IMR-90 (cell line): ENCODE measurements at regions not wholly inside any gene's neighbourhood (a gene's known extent, or its start where the extent isn't known, plus 50 kb on each side); places are given as distances from the start of the nearest gene placed in this dataset.

ENCODE experiments used
- ATAC-seq: fragments of 200-7000 bp; cut with Tn5 transposase; 2 replicates; pipeline ENCODE4 v1.9.1; 2020; ENCODE audit warnings: low read depth, mild to moderate bottlenecking, moderate library complexity
- BruUV-seq: library from RNA; stranded (reverse); fragments of 400-500 nt; replicated peaks from 2 replicates; lab custom pipeline; 2021; lab: Mats Ljungman, UMichigan
- CTCF ChIA-PET: fragments of 300-600 bp; formaldehyde crosslinking; extraction: SDS; loops from one replicate; lab custom pipeline; 2021; ENCODE audit warnings: antibody characterized with exemption; lab: Yijun Ruan, JAX
- POLR2A ChIA-PET: fragments of 300-600 bp; sonication (Branson Sonifier 250); formaldehyde crosslinking; loops from one replicate; lab custom pipeline; 2022; ENCODE audit warnings: antibody characterized with exemption; ENCODE audit not compliant: unreplicated experiment; lab: Charles Lee
- DNase-seq: peaks from one replicate; pipeline ENCODE4 v3.0.0; 2013
- H2AFZ ChIP-seq: replicated peaks from 2 replicates; pipeline ENCODE3; 2013; ENCODE audit warnings: low read length, mild to moderate bottlenecking; ENCODE audit not compliant: poor library complexity
- H2AK5ac ChIP-seq: 2 replicates; pipeline ENCODE4 v1.6.1; 2013; ENCODE audit warnings: low read depth, low read length, inconsistent platforms
- H2AK9ac ChIP-seq: replicated peaks from 2 replicates; pipeline ENCODE3; 2013; ENCODE audit warnings: mild to moderate bottlenecking, low read depth, low read length, moderate library complexity; ENCODE audit not compliant: poor library complexity
- H2BK120ac ChIP-seq: 2 replicates; pipeline ENCODE4 v1.6.1; 2013; ENCODE audit warnings: low read depth, low read length, inconsistent platforms
- H2BK15ac ChIP-seq: 3 replicates; pipeline ENCODE4 v1.6.1; 2013; ENCODE audit warnings: low read depth, low read length, inconsistent platforms
- H2BK20ac ChIP-seq: 2 replicates; pipeline ENCODE4 v1.6.1; 2013; ENCODE audit warnings: low read depth, mild to moderate bottlenecking, inconsistent platforms, low read length, moderate library complexity
- H2BK5ac ChIP-seq: 2 replicates; pipeline ENCODE4 v1.6.1; 2013; ENCODE audit warnings: mild to moderate bottlenecking, low read depth, low read length, inconsistent platforms; ENCODE audit not compliant: poor library complexity, severe bottlenecking
- H3K14ac ChIP-seq: replicated peaks from 2 replicates; pipeline ENCODE4 v1.6.1; 2013; ENCODE audit warnings: low read depth, low read length, inconsistent platforms
- H3K18ac ChIP-seq: 2 replicates; pipeline ENCODE4 v1.6.1; 2013; ENCODE audit warnings: low read depth, low read length, control low read depth
- H3K23ac ChIP-seq: 2 replicates; pipeline ENCODE4 v1.6.1; 2013; ENCODE audit warnings: low read depth, low read length, inconsistent platforms
- H3K27ac ChIP-seq: 2 replicates; pipeline ENCODE4 v1.5.1; 2013; ENCODE audit warnings: mild to moderate bottlenecking, control low read depth, low read length; ENCODE audit not compliant: insufficient read depth
- H3K27me3 ChIP-seq: 2 replicates; pipeline ENCODE4 v1.6.1; 2013; ENCODE audit warnings: low read length; ENCODE audit not compliant: control insufficient read depth, insufficient read depth
- H3K36me3 ChIP-seq: 2 replicates; pipeline ENCODE4 v1.6.1; 2013; ENCODE audit warnings: low read length, mixed read lengths; ENCODE audit not compliant: control insufficient read depth, insufficient read depth
- H3K4ac ChIP-seq: 2 replicates; pipeline ENCODE4 v1.6.1; 2013; ENCODE audit warnings: low read depth, low read length, inconsistent platforms
- H3K4me1 ChIP-seq: 2 replicates; pipeline ENCODE4 v1.6.1; 2013; ENCODE audit warnings: low read length, mixed read lengths; ENCODE audit not compliant: control insufficient read depth, insufficient read depth
- H3K4me2 ChIP-seq: 2 replicates; pipeline ENCODE4 v1.6.1; 2013; ENCODE audit warnings: low read depth, mild to moderate bottlenecking, control low read depth, low read length, moderate library complexity
- H3K4me3 ChIP-seq: 2 replicates; pipeline ENCODE4 v1.5.1; 2013; ENCODE audit warnings: low read depth, mild to moderate bottlenecking, control low read depth, low read length, moderate library complexity; ENCODE audit not compliant: insufficient read depth
- H3K56ac ChIP-seq: 2 replicates; pipeline ENCODE4 v1.6.1; 2013; ENCODE audit warnings: low read length, inconsistent platforms; ENCODE audit not compliant: insufficient read depth; ENCODE audit errors: extremely low read depth
- H3K79me1 ChIP-seq, 2 experiments: 2 replicates each; pipeline ENCODE4 v1.6.1; 2013; ENCODE audit warnings: low read length in 2 of 2, inconsistent platforms in 1 of 2, low read depth in 1 of 2
- H3K9ac ChIP-seq: 2 replicates; pipeline ENCODE4 v1.6.1; 2013; ENCODE audit warnings: low read depth, low read length, control low read depth
- H3K9me1 ChIP-seq: 2 replicates; pipeline ENCODE4 v1.6.1; 2013; ENCODE audit warnings: low read length, inconsistent platforms; ENCODE audit not compliant: insufficient read depth
- H3K9me3 ChIP-seq: 2 replicates; pipeline ENCODE4 v1.6.1; 2013; ENCODE audit warnings: low read length; ENCODE audit not compliant: control insufficient read depth, insufficient read depth
- H4K20me1 ChIP-seq: 2 replicates; pipeline ENCODE4 v1.6.1; 2013; ENCODE audit warnings: low read length, inconsistent platforms; ENCODE audit not compliant: insufficient read depth
- H4K5ac ChIP-seq: 2 replicates; pipeline ENCODE4 v1.6.1; 2013; ENCODE audit warnings: mild to moderate bottlenecking, low read depth, low read length, control low read depth
- H4K8ac ChIP-seq, 2 experiments: 2 replicates each; pipeline ENCODE4 v1.6.1; 2013; ENCODE audit warnings: low read depth in 2 of 2, low read length in 2 of 2, control low read depth in 1 of 2, inconsistent platforms in 1 of 2
- H4K91ac ChIP-seq: 2 replicates; pipeline ENCODE4 v1.6.1; 2013; ENCODE audit warnings: low read depth, low read length, inconsistent platforms; ENCODE audit not compliant: insufficient read depth
- BHLHE40 ChIP-seq: fragments of 150-350 bp; IDR thresholded peaks from 2 replicates; pipeline ENCODE4 v1.6.1; 2016; ENCODE audit warnings: mild to moderate bottlenecking, low read depth, low read length
- CEBPB ChIP-seq: IDR thresholded peaks from 2 replicates; pipeline ENCODE4 v1.6.1; 2012; ENCODE audit warnings: low read depth, low read length, improper control_type of control experiment
- CTCF ChIP-seq: conservative IDR thresholded peaks from 2 replicates; pipeline ENCODE4 v1.5.1; 2012; ENCODE audit warnings: mild to moderate bottlenecking, low read depth, low read length, improper control_type of control experiment
- FOS ChIP-seq: fragments of 150-350 bp; IDR thresholded peaks from 2 replicates; pipeline ENCODE4 v1.6.1; 2016; ENCODE audit warnings: low read depth, low read length
- MAZ ChIP-seq: IDR thresholded peaks from 2 replicates; pipeline ENCODE4 v1.6.1; 2012; ENCODE audit warnings: low read depth, mild to moderate bottlenecking, low read length, improper control_type of control experiment, moderate library complexity, borderline replicate concordance
- MXI1 ChIP-seq: IDR thresholded peaks from 2 replicates; pipeline ENCODE4 v1.6.1; 2012; ENCODE audit warnings: low read depth, mild to moderate bottlenecking, low read length, moderate library complexity, borderline replicate concordance
- POLR2A ChIP-seq: IDR thresholded peaks from 2 replicates; pipeline ENCODE4 v1.6.1; 2012; ENCODE audit warnings: mild to moderate bottlenecking, low read depth, low read length
- RAD21 ChIP-seq: IDR thresholded peaks from 2 replicates; pipeline ENCODE4 v1.6.1; 2012; ENCODE audit warnings: low read length, improper control_type of control experiment
- RFX5 ChIP-seq: IDR thresholded peaks from 2 replicates; pipeline ENCODE4 v1.8.0; 2012; ENCODE audit warnings: low read depth, mild to moderate bottlenecking, low read length, moderate library complexity
- USF2 ChIP-seq: fragments of 150-350 bp; IDR thresholded peaks from 2 replicates; pipeline ENCODE4 v1.6.1; 2017; ENCODE audit warnings: mild to moderate bottlenecking, antibody characterized with exemption, low read length, low read depth
- WGBS, 2 experiments: methylation state at CpG; one replicate each; pipeline versions ENCODE4 v1.1.5 to v1.1.7; 2013; ENCODE audit warnings: missing lambda C conversion rate in 2 of 2; ENCODE audit not compliant: insufficient read length in 1 of 2; ENCODE audit errors: extremely low coverage in 2 of 2; 5-methylcytosine and 5-hydroxymethylcytosine counted together
- dilution Hi-C: fragments of 300-500 bp; cut with HindIII; formaldehyde crosslinking; loops from one replicate; pipeline ENCODE4 v1.14.3; 2018; ENCODE audit warnings: low sequenced_read_pairs; ENCODE audit not compliant: unreplicated experiment
- in situ Hi-C: fragments of 300-500 bp; cut with MboI; formaldehyde crosslinking; loops from 3 replicates; pipeline ENCODE4 v1.14.3; 2019; ENCODE audit warnings: low sequenced_read_pairs, inconsistent platforms, mixed read lengths
- intact Hi-C: fragments of 100-400 bp; cut with micrococcal nuclease; formaldehyde crosslinking; loops from 2 replicates; pipeline ENCODE4 v1.10.0; 2022

- Histone ChIP-seq H4K20me1 (no peaks in the 10 kb centered on the region), H3K56ac (no peak overlapping the region), H3K18ac (no peak overlapping the region), H4K91ac (no peak overlapping the region), H3K9ac (no peak overlapping the region), H2BK5ac (no peak overlapping the region), H3K9me1 (no peaks in the 10 kb centered on the region), H3K9me3 (no peaks in the 10 kb centered on the region), H3K4ac (no peak overlapping the region), H2AK5ac (no peak overlapping the region), H3K4me2 (no peak overlapping the region), H3K79me1 (no peaks in the 10 kb centered on the region), H2AFZ (no peak overlapping the region), H3K14ac (no peak overlapping the region), H3K4me3 (no peak overlapping the region), H2BK15ac (no peak overlapping the region), H4K5ac (no peak overlapping the region), H2AK9ac (no peak overlapping the region), H2BK120ac (no peak overlapping the region), H3K27me3 (no peaks in the 10 kb centered on the region; the same call in 1 of the 2 replicates), H4K8ac (no peak overlapping the region), H3K4me1 (no peaks in the 10 kb centered on the region; the same call in 1 of the 2 replicates), H2BK20ac (no peak overlapping the region), H3K36me3 (no peaks in the 10 kb centered on the region), H3K23ac (no peak overlapping the region), H3K27ac (no peak overlapping the region)
- ATAC-seq (peak; percentile 54), DNase-seq (peak; percentile 15)
- in situ Hi-C loops (no loop called here), dilution Hi-C loops (no loop called here), intact Hi-C loops (no loop called here)
- POLR2A ChIA-PET: interaction anchor here (0.6 kb wide), 1 partner anchor 67 kb away, joined by 7 read pairs; no protein-coding TSS in a partner anchor
- no CpG with 5 or more reads among the region's 3 CpGs for WGBS, 2 experiments
- CTCF ChIA-PET: no interaction called here
- no peak for TF ChIP-seq RAD21
- no peak for TF ChIP-seq FOS
- no peak for TF ChIP-seq MAZ
- no peak for TF ChIP-seq CEBPB
- no peak for TF ChIP-seq MXI1
- TF ChIP-seq RFX5: no peak
- no peak for TF ChIP-seq USF2
- no peak for TF ChIP-seq BHLHE40
- no peak for TF ChIP-seq POLR2A
- TF ChIP-seq CTCF: no peak
- no TSS peak for BruUV-seq
These were observed 293.3 kb downstream of the MEX3B start for GRCh38 chr15:81752546-81752942.
